M059J (cell line): ENCODE measurements at regions not wholly inside any gene's neighbourhood (a gene's known extent, or its start where the extent isn't known, plus 50 kb on each side); places are given as distances from the start of the nearest gene placed in this dataset.

ENCODE experiments used
- DNase-seq: peaks from one replicate; pipeline ENCODE4 v3.0.0-alpha.2; 2012; ENCODE audit warnings: low read depth

DNA sequence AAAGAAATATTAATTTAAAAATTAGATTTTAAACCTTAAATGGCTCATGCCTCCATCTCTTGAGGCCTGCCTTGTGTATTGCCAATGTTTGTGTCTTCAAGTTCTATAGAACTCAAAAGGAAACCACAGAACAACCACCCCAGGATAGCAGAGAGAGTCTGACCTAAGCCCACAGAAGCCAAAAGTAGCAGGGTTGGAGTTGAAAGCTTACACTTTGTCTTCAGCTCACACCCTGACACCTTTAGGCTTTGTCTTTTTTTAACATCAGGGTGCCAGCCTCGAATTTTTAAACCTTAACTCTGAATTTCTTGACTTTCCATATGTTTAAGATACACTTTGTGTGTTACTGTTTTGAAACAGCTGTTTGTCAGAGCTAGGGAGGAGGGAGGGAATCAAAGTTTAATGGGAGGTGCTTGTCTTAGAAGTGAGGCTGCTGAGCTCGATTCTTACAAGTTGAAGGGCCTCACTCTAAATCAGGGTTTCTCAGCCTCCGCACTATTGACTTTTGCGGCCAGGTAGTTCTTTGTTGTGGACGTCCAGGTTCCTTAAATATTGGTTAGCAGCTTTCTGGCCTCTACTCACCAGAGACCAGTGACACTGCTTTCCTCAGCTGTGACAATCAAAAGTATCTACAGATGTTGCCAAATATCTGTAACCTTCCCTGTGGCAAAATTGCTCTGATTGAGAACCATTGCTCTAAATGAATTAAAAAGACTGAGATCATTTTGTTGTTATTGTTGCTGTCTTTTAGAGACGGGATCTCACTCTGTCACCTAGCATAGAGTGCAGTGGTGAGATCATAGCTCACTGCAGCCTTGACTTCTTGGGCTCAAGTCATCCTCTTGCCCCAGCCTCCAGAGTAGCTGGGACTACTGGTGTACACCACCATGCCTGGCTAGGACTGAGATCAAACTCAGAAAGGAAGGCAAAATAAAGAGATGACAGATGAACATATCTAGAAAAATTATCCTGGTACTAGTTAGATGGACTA lies 139.2 kb upstream of the EOMES start:
- DNase-seq, result no peak

DNA sequence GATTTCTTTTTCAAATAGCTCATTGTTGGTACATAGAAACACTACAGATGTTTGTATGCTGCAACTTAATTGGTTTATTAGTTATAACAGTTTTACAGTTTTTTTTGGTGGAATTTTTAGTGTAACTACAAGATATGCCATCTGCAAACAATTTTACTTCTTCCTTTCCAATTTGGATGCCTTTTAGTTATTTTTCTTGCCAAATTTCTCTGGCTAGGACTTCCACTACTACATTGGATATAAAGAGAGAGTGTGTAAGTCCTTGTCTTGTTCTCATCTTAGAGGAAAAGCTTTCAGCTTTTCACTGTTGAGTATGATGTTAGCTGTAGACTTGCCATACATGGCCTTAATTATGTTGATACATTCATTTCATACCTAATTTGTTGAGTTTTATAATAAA lies 143.6 kb upstream of the EOMES start:
- no peak for DNase-seq

DNA sequence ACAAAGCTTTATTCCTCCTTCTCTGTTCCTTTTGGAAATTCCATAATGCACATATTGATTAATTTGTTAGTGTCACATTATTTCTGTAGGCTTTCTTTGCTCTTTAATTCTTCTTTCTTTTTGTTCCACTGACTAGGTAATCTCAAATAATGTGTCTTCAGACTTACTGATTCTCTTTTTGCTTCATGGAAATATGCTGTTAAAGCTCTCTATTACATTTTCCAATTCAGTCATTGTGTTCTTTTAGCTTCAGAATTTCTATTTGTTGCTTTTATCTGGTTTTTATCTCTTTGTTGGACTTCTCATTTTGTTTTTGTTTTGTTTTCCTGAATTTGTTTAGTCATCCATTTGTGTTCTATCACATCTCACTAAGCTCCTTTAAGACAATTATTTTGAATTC lies 147.0 kb upstream of the EOMES start:
- DNase-seq, result no peak

DNA sequence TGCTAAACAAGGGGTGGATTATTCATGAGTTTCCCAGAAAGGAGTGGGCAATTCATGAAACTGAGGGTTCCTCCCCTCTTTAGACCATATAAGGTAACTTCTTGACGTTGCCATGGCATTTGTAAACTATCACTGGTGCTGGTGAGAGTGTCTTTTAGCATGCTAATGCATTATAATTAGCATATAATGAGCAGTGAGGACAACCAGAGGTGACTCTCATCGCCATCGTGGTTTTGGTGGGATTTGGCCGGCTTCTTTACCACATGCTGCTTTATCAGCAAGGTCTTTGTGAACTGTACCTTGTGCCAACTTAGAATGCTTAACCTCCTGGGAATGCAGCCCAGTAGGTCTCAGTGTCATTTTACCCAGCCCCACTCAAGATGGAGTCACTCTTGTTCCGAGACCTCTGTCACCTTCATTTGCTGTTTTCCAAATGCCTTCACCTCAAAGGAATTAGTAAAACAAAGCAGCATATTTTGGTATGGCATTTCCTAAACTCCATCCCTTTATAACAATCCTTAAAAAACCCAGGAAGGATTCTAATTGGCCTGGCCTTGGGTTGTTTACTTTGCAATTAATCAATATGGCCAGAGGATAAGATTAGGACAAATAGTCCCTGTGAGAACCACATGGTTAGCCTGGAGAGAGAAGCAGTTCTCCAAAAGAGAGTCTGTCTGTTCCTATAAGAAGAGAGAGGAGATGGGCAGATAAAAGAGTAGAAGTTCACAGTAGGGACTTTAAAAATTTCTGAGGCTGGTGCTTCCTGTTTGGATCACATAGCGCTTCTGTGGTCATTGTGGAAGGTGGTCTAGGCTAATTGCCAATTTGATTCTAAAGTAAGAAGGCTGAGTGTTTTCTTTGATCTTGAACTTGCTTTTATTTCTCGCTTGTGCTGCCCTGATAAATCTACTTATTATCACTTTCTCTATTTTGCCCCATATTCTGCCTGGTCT lies 155.2 kb upstream of the EOMES start:
- no peak for DNase-seq

DNA sequence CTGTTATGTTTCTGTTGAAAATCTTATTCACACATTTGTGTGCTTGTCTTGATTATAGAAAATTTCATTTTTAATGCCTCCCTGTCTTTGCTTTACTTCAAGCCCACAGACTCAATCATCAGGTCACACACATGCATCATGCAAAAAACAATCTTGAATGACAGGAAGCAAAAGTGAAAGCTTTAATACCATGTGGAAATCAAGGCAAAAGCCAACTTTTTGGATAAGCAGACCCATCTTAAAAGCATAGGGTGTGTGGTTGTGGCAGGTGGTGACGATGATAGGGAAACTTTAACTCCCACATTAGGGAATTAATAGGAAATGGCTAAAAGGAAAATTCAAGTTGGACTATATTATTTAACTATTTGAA lies 155.9 kb upstream of the EOMES start:
- DNase-seq, result no peak

DNA sequence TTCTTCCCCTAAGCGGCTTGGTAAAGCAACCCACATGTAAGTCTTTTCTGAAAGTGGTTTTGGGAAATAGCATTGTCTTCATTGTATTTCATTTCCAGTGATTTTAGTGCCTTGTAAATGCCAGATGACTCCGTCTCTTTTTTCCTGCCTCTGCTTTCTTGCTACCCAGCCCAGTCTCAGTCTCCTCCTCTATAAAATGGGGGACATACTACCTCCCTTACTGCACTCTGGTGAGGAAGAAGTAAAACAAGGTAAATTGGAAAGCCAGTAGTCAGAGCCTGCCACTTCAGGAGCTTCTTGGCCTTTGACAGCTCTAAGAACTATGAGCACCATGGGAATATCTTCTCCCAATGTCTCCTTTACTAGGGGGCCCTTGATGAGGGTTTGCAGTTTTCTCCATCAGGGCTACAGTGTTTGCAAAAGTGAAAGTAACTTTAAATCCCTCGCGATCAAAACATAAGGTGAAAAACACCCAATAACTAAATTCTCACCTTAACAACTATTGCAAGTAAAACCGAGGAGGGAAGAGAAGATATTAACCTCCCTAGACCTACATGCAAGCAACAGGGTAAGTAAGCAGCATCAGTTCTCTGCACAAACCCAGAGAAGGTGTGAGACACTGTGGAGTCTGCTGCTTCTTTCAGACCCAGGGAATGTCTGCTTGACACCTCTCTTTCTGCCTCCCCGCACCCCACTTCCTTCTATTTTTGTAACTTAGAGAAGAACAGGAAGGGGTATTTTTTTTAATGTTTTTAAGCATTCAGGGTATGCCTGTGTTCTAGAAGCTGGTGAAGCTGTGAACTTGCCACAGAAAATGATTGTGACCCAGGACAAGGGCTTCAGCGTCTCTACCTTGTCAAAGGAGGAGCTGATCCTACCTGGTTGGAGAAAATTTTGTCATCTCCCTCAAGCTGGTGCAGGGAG lies 159.1 kb upstream of the EOMES start:
- DNase-seq, result no peak

DNA sequence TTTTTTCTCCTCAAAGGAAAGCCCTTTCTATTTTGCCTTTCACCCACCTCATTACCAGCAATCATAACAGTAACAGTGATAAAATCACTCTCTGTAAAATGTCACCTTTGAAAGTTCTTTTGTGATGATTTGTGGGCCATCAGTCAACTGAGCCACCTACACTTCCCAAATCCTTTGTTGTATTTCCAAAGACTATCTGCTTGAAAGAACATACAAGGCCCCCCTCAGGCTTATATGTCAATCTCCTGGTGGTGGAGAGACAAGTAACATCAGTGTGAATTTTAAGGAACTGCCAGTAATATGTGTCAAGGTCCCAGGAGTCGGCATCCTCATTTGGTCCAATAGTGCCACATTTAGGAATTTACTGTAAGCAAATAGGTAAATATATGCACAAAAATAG lies 161.1 kb upstream of the EOMES start:
- no peak for DNase-seq

DNA sequence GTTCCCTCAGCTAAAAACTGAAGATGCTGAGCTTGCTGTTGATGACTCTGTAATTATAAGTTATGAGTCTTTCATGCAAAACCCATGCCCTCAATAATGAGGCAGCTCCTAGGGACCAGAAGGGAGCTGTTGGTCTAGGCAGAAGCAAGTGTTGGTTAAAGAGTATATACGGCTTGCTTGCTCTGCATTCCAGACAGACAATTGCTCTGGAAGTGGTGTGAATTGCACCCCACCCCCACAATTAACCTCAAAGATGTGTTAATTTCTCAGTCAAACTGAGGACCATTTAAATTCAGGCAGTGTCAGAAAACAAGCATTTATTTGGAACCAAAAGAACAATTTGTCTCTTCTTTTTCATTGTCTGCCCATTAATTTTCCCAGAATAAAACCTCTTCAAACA lies 163.5 kb upstream of the EOMES start:
- DNase-seq, result no peak

DNA sequence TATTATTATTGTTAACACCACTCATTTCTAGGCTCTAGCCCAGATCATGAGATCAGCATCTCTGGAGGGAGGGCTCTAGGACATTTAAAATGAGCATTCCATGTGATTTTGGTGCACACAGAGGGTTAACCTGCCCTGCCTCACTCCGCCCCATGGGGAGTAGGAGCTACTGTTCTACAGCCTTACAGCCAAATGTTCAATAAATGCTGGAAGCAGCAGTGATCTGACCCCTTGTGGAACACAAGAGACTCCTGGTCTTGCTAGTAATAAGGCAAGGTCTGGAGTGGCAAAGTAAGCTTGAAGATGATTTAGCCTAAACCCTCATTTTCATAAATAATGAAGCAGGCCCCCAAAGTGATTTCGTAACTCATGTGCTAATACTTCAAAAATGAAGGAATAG lies 166.4 kb upstream of the EOMES start:
- DNase-seq, result no peak

DNA sequence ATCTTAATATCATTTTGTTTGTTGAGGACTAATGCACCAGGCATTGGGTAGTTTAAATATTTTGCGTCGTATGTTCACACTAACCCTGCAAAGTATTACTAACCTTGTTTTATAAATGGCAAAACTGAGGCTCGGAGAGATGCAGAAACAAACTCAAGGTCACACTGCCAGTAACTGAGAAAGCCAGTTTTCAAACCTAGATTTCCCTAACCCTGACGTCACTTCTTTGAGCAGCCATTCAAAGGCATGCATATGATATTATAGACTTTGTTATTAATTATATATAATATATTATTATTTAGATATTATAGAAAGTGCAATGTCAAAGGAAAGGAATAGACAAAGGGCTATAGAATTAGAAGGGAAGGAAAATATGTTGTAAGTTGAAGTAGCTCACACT lies 167.6 kb upstream of the EOMES start:
- DNase-seq, result no peak

DNA sequence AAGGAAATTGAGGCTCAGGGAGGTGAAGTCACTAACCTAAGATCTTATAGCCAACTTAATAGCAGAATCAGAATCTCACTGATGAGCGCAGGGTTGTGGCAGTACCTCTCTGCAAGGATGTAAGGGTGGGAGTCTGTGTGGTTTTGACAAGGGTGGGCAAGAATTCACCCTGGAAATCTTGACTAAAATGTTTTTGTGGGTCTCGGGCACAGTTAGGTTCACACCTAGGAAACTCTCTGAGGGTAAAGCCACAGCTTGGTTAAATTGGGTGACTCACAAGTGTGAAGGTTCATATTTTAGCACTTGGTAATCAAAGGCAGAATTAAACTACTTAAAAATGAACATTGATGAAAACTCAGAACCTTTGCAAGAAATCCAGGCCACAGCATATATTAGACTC lies 178.2 kb upstream of the EOMES start:
- DNase-seq, result no peak

DNA sequence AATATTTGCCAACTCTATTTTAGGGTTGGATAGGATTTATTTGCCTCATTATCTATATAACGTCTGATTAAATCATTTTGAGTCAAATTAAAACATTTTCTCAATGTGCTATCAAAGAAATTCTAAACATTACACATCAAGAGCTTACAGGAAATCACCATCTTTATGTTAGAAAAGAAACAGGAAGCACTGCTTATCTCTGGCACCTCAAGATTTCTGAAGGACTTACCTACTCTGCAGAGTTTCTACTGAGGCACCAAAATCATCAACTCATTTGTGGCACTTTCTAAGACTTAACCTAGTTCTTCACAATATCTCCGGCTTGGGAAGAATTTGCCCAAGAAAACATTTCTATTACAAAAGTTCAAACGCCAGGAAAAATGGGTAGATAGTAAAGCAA lies 181.3 kb upstream of the EOMES start:
- no peak for DNase-seq

DNA sequence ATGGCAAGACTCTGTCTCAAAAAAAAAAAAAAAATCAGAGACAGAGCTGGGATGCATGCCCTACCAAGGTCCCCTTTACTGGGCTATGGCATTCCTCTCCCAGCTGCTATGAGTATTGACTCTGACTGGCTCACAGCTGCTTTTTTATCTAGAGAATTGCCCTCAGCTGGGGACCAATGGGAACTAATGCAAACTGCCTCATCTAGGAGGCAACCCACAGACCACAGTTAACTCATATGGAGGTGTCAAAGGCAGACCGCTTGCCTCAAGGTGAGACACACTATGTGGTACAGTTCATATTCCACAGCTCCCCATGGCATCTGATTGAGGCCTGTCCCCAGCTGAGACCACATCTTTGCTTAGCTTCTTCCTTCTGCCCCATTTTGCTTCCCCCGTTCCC lies 183.5 kb upstream of the EOMES start:
- DNase-seq, result no peak

DNA sequence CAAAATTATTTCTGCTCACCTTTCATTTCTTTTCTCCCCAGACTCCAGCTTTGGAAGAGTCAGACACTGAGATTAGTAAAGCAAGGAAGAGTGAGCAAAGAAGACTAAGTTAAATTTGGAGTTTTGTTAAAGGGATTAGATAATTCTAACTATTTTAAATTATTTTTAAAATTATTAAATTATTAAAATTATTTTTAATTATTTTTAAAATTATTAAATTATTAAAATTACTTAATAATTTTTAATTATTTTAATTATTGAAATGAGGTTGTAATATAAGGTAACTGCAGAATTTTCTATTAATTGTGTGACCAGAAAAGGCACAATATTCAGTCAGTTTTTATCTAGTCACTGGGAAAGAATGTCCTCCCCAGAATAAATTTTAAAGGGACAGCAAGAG lies 185.0 kb upstream of the EOMES start:
- DNase-seq, result no peak

DNA sequence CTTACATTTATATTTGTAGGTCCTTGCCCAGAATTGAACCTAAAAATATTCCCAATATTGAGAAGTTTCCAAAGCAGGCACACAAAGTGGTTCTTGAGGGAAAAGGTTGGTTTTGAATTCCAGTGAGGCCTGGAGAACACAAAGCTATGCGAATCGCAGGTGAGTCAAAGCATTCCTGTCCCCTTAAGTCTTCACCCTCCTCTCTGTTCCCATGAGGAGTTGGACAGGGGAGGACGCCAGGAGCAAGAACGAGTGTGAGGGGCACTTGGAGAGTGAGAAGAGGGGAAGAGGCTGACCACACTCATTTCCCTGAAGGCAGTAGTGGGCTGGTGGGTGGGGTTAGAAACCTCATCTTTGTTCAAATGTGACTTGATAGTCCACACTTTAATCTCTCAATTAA lies 185.8 kb upstream of the EOMES start:
- DNase-seq, result no peak

DNA sequence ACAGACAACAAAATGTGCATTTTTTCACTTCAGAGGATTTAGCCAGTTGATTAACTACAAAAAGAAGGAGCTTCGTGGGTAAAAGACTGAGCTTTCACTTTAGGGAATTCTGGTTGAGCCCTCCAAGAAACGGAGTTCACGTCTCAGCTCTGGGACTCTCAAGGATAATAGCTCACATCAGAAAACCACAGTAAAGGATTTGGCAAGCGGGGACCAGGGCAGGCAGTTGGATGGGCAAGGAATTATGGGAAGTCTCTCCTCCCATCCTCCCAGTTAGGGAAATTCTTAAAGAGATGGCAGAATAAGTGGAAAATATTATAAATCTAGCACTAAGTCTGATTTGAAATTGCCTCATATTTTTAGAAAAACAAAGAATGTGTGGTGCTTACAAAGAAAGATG lies 188.3 kb upstream of the EOMES start:
- DNase-seq, result peak; percentile 1

DNA sequence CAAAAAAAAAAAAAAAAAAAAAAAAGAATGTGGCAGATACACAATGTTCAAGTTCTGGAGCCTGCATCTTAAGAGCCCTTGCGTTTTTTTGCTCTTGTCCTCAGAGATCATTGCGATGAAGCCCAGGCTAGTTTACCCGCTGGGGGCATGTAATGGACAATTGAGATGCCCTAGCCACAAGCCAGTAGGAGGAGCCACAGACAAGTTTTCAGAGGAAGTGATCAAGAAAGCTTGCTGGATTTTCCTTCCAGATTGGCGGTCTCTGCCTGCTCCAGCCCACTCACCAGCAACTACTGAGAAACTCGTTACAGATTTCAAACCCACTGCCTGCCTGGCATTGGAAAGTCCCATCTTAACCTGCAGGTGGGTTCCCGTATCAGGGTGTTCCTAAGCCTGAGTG lies 192.1 kb upstream of the EOMES start:
- peak; percentile 2 for DNase-seq

DNA sequence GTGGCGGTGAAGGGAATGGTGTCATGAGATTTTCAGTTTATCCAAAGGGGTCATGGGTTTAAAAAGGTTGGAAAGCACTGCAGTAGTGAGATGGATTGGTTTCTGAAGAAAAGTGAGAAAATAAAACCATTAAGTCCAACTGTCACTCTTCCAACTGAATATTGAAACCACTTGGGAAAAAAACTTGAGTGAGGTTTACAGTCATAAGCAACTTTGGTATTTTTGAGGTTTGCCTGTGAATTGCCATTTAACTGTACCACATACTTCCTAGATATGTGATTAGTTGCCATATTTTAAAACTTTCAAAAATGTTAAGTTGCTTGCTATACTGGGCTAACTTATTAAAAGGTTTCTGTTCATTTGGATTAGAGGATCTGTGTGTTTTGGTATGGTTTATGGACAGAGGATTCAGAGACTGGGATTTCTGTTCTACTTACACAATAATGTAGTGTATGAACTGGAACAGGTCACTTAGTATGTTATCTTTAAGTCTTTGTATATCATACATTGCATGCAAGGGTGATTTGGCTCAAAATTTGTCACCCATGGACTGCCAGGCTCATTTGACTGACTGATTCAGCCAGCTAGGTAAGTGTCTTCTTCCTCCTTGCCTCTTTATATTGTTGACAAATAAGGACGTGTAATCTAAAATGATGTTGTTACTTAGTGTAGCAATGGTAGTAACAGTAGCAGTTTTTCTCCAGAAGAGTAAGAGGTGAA lies 201.4 kb upstream of the EOMES start:
- DNase-seq, result no peak

DNA sequence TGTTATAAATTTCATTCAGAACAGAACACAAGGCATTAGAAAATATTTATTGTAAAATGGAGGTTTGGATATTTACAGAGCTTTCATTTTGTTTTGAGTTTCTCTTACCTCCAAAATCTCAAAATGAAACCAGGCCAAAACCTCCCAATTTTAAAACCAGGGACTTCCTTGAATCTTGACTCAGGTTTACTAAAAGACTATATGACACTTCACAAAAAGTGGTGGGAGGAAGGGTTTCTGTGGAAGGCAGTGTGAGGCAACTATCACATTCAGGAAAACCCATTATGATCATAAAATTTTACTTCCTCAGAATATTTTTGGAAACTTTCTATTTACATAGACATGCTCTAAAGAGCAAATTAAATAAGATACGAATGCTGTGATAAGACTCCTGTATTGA lies 205.8 kb upstream of the EOMES start:
- DNase-seq, result no peak

DNA sequence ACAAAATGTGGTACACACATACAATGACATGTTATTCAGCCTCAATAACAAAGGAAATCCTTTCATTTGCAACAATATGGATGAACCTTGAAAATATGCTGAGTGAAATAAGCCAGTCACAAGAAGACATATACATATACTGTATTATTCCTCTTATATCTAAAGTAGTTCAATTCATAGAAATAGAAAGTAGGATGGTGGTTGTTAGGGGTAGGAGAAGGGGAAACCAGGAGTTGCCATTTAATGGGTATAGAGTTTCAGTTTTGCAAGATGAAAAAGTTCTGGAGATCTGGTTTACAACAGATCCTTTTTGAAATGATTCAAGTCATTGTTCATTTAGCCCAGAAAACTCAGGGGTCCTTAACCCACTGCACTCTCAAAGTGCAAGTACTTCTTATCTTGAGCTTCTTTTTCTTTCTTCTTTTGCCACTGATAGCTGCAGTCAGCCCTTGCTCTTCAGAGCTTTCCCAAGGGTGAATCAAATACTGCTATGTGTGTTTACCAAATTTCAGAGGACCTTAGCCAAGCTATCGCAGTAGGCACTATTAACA lies 208.0 kb upstream of the EOMES start:
- no peak for DNase-seq

DNA sequence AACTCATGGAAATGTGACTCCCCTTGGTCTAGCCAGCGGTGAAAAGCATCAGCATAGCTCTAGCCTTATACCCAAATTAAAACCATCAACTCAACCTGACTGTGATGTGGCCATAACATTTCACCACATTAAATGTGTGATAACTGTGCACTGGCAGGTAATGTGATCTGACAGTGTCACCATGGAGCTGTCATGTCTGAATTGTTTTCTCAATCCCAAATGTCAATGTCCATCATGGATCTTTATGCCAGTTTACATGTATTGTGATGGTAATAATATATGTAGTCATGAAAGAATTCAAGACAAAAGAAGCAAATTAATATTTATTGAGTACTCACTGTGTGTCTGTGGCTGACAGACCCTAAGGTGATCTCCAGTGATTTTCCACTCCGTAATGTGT lies 213.4 kb upstream of the EOMES start:
- no peak for DNase-seq
